RPMI8226 (cell line): ENCODE measurements at regions not wholly inside any gene's neighbourhood (a gene's known extent, or its start where the extent isn't known, plus 50 kb on each side); places are given as distances from the start of the nearest gene placed in this dataset.

Experiments used
- DNase-seq: peaks from one replicate; pipeline ENCODE4 v3.0.0-alpha.2; 2015

DNA sequence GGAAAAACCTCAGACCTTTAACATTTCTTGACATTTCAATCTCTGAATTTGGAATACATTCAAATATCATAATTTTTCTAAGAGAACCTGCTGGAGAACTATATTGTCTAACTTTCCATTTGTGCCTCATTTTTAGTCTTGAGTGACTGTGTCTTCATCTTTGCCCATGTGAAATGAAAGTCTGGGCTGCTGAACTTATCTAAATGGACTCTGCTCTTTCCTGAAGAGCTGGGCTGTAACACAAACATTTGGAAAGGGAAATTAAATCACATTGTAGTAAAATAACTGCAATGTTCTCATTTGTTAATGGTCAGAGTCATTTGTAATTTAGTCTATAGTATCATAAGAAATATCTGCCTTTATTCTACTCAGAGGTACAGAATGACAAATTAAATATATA, 373.1 kb downstream of the LRIG3 start:
- DNase-seq: no peak

DNA sequence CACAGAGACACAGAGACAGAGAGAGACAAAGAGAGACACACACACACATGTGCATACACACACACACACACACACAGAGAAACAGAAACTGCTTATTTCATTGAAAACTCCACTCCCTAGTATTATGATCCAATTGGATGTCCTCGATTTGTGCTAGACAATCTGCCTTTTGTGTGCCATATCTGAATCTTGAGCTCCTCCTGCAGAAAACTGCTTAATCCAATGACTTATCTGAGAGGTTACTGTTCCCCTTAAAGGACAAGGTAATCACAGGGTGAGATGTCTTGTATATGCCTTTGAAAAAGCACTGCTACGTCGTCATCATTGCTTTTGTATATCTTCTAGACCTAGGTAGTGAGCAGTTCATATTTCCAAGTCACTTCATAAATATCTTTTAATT, 371.5 kb downstream of the LRIG3 start:
- no peak for DNase-seq

DNA sequence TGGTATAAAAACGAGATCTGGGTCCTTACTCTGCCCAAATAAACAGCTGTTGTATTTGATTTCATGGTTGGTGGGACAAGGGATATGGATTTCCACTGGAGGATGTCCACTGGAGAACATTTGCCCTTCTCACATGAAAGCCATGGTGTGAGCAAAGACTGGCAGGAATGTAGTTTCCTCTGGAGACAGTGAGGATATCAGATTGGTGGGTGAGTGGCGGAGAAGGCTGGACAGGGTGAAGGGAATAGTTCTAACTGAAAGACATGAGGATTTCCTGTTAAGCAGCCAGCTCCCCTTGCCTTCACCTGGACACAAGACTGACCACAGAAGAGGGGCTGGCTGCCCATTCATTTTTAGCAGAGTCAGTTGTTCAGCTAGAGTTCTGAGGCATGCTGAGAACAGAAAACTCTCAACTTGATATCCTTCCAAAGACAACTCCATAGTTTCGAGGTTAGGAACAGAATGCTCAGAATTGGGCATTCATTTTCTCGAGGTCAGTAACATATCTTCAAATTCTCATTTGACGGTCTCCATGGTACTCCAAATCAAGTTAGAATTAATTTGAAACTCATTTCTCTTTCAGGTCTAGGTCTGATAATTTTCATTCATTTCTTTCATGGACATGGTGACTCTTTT, 365.7 kb downstream of the LRIG3 start:
- no peak for DNase-seq

DNA sequence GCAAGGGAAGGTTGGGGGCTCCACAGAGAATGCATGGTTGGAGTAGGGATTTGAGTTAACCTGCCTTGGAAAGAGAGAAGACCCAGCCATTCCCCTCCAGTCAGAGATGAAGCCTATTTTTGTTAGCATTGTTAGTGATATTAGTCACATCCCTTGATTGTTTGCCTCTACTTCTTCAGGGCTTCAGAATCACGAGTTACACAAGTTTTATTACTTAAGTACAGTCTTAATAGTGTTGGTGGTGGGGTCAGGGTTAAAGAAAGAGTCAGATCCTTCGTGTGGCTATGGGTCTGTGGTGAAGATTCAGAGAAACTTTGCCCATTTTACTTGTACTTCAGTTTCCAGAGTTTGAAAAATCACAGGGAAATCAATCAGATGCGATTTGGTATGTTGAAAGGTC, 363.1 kb downstream of the LRIG3 start:
- DNase-seq: no peak

DNA sequence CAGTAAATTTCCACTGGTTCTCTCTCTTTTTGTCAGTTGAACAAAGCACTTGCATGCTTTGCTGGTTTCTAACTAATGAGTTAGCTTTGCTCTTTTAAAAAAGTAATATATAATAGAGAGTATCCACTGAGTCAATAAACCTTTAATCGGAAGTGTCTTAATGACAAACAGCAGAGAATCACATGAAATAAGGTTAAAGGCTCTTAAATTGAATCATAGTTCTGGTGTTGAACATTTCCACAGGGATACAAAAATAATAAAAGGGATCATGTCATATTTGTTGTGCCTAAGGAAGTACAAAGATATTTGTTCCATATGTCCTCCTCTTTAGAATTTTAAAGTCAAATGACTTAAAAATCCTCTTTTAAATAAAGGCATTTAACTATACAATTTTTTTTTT, 362.6 kb downstream of the LRIG3 start:
- no peak for DNase-seq

DNA sequence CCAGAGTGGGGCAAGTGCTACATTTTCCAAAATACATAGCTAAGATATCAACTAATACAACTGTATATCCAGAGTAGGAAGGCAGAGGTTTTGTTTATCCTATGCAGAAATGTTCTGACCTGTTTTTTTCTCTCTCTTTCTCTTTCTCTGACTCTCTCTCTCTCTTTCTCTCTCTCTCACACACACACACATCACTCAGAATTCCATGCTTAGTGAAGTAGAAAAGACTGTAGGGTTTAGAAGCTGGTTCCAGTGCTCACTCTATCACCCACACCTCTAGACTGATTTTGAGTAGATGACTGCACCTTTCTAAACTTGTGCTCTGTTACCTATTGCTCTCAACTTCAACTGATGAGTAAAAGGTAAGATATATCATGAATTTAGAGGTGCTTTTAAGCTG, 356.7 kb downstream of the LRIG3 start:
- DNase-seq: no peak

DNA sequence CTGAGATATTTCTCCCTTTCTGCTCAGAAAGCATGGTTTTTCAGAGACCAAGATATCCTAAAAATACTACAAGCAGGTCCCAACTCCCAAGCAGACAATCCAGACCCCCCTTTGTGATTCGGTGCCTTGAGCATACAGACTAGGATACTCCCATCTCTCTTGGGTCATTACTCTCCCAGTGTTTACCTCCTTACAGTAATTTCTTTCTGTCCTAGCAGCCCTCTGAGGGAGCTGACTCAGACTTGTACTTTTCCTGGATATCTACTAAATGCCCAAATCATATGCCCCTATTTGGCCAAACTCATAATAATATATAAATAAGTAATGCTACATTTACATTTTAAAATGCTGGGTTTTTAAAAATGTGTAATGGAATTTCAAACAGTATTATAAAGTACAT, 355.6 kb downstream of the LRIG3 start:
- no peak for DNase-seq

DNA sequence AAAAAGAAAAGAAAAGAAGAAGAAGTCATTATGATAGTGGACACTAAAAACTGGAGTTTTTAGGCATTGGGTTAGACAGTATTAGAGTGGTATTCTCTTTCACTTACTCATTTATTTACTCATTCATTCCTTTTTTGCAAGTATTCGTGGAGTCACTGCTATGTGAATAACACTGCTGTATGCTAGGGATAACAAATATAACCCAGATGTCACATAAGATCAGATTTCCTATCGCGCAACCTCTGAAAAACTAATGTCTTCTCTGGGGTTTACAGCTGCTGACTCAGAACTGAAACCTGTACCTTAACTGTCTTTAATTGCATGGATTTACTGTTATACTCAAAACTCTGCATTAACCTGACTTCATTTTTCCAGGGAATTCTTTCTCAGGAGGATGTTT, 353.7 kb downstream of the LRIG3 start:
- no peak for DNase-seq

DNA sequence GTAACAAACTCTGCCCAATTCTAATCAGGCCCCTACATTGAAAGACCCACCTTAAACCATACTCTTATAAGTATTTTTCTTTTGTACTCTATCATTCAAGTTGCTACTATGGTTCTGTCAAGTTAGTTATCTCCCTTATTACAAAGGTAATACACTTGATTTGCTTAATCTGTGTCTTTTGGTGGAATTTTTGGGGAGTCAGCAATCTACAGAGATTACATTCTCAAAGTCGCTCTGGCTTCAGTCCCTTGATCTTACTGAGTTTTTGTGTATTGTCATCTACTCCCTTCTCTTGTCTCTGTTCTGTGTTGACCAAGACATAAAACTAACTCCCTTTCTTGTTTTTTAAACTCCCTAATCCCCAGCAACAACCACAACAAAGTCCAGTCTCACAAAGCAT, 353.1 kb downstream of the LRIG3 start:
- no peak for DNase-seq

DNA sequence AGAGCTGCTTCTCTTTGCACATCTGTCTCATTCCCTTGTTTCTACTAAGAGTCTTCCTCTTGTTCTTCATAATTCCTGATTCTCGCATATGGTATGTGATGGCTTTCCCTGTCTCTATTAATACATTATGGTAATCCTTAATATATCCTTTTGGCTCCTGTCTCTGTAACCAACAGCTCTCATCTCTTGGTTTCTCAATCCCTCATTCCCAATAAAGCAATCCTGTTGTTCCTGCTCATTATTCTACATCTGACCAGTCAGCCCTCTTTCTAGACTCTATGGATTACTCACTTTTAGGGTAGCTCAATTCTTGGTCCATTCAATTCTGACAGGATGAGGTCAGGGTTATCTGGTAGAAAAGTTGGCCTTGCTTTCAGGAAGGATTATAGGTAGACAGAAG, 349.9 kb downstream of the LRIG3 start:
- DNase-seq: no peak

DNA sequence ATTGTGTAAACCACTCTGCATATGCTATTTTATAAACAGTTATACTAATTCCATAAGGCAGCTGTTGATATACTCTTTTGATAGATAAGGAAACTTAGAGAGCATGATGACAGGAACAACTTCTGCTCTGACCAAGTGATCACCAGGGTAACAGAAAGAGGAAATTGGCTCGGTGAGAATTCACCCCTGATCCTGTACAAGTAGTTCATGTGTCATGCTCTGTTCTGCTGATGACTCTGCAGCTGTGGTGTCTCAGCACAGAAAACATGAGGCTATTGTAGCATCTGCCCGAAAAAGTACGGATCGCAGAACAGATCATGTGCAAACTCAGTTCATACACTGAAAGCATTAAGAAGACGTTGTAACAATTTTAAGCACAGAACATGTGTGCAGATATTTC, 345.0 kb downstream of the LRIG3 start:
- DNase-seq: no peak

DNA sequence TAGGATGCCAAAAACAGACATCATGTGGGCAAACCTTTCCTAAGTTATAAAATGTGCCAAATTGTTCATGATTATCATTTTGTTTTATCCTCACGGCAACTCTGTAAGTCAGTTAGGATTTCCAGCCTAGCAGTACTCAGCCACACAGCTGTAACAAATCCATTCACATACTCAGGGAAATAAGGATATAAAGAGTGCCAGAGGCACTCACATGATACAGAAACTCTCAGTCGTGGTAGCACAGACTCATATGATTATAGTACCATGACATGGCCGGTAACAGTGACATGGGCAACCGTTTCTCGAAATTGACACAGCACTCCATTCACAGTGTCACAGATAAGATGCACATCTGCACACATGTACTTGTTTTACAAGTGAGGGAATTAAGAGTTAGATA, 344.2 kb downstream of the LRIG3 start:
- DNase-seq: no peak

DNA sequence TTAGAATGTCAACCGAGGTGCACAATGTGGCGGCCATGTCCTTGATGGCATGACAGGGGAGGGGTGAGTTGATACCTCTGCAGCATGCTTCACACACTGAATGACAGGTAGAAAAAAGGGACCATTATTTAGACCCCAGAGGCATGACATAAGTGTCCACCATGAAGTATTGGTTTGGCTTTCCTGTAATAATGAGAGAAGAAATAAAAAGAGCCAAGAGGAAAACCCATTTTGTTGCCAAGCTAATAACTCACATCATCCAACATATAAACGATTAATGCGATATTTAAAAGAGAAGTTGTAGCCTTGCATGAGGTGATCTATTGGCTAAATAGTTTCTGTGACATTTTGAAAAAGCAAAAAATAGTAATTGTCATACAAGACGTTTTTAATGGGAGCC, 343.4 kb downstream of the LRIG3 start:
- DNase-seq: no peak

DNA sequence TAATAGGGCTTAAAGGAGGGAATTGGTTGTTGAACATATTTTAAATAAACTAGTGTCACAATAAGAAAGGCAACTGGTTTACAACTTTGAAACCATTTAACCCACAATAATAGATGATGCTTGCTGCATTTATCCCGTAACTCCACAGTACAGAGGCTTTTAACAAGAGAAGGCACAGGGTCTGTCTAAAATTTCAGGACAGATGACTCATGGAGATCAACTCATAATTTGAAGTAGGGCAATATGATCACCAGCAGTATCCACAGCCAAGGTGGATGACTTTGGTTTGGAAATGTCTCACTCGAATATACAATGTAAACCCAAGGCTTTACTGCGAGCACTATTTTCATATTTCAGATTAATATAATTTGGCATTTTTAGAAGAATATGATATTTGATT, 340.2 kb downstream of the LRIG3 start:
- no peak for DNase-seq

DNA sequence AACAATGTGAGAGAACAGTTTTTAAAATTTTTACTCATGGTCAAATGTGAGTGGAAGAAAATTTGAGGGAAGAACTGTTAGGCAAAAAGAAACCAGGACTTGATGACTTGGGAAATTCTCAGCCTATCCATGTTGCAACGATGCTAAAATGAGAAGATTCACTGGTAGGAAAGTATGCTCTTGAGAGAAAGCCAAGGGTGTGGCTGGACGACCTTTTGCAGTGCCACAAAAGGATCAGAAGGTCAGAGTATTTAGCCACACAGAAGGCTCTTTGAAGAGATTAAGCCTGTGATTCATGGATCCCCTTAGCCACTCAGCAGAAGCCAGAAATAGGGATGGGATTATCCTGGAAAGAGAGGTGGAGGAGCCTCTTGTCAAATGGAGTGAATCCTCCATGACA, 336.8 kb downstream of the LRIG3 start:
- DNase-seq: no peak

DNA sequence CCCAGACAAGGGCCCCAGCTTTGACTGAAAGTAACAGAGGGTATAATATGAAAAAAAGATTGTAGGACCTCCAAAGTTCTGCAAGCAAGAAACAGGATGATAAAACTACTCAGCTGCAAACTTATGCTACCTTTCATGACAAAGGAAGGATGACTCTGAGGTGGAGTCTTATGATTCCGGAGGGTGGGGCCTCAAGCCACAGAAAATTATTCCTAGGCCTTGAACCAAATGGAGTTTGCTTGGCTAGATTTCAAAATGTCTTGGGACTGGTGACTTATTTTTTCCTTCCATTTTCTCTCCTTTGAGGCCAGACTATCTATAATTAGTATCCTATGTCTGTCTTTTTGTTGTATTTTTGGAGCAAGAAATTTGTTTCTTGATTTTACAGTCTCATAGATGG, 336.4 kb downstream of the LRIG3 start:
- DNase-seq: no peak

DNA sequence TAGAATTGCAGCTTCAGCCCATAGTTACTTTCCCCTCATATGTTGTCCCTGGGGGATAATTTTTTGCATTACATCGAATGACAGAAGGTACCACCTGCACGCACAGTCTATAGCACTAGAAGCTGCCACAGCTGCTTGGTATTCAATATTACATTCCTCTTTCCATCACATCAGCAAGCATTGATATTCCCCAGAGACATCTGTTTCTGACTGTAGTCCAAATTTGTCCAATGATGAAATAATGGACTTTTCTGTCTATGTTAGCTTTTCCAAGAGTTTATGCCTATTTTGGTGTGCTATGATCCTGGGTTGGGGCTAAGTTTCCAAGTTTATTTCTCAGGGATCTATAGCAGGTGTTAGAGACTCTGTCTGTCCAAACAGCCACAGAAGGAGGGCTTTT, 335.4 kb downstream of the LRIG3 start:
- no peak for DNase-seq

DNA sequence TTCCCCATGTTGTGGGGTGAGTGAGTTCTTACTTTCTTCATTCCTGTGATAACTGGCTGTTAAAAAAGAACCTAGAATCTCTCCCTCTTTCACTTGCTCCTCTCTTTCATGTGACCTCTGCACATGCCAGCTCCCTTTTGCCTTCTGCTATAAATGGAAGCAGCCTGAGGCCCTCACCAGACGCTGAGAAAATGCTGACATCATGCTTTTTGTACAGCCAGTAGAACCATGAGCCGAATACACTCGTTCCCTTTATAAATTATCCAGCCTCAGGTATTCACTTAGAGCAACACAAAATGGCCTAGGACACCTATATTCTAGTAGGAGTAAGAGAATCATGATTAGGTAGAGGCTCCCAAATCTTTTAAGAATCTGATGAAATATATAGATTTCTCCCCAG, 333.5 kb downstream of the LRIG3 start:
- no peak for DNase-seq

DNA sequence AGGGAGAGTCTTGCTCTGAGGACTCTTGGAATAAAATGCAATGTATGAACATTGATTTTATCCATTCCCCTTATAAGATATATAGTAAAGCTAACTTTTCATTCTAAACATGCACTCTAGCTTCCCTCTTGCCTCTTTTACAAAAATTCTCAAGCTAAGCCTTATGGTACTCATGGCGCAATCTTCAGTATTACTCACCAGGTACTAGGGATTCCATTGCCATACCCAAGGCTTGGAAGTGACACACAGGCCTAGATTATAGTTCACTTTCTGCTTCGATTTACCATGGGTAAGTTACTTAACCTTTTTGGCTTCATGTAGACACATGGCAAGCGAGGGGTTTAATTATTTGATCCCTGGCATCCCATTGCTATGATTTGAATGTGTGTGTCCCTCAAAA, 331.5 kb downstream of the LRIG3 start:
- no peak for DNase-seq

DNA sequence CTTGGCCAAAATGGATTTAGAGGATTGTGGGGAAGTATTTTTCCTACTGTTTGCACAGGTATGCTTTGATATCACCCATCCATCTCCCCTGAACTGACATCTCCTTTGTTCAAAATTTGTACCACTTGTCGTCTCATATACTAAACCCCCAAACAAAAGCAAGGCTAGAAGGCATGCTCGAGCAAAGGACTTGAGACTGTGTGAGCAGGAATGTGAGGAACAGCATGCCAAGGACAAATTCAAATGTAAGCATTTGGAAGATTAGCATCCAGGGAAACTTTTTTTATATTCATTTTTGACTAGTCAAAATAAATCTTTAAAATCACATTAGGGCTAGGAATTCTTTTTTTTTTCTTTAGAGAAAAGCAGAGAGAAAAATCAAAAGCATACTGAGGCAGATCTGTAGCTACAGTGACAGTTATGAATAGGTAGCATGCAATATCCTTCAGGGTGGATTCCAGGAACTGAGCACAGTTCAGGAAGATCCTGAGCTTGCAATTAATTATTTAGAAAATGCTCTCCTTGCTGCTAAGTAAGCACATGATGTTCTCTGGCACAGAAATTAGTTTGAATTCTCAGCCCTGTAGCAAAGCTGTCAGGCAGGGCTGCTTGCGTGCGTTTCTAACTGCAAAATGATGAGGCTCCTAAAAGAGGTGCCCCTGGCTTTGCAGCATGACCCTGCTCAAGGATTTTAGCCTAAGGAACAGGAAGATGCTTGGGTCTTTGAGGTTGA, 327.7 kb downstream of the LRIG3 start:
- DNase-seq: no peak

DNA sequence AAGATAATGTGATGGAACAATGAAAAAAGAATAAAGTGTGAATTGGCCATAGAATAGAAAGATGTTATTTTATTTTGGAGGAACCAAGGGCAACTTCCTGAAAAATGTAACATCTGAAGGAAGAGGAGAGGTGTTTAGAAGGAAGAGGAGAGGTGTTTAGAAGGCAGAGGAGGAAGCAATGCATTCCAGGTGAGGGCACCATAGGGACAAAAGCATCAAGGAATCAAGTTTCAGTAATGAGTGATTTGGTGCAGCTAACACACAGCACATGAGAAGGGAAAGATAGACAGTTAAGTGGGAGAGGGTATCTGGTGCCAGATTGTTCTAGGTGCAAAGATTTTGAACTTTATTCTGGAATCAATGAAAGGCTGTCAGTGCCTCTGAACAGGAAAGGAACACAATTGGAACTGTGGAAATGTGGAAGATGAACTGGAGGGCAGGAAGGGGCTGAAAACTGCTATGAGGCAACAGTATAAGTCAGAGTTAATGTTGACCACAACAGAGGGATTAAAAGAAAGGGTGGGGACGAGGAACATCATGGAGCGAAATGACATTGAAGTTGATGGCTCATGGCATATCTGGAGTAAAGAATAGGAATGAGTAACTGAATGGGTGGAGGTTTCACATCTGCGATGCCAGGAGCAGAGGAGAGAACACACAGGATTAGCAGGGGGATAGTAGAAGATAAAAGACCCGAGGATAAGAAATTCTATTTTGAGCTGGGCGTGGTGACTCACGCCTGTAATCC, 326.6 kb downstream of the LRIG3 start:
- no peak for DNase-seq

DNA sequence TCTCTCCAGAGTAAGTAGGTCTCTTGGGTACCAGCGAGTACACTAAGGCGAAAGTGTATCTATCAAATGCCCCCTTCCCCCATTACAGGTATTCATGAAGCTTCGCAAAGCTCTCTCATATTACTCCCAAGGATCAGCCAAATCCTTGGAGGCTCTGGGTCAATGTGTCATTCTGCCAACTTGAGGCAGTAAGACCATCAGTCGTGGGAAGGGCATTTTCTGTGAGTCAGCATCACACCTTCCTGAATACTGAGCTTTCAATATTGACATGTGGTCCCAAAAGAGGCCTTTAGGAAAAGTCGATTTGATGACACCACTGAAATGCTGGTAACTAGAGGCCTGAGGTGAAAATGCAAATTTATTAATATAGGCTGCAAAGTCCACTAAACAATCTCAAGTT, 323.9 kb downstream of the LRIG3 start:
- no peak for DNase-seq

DNA sequence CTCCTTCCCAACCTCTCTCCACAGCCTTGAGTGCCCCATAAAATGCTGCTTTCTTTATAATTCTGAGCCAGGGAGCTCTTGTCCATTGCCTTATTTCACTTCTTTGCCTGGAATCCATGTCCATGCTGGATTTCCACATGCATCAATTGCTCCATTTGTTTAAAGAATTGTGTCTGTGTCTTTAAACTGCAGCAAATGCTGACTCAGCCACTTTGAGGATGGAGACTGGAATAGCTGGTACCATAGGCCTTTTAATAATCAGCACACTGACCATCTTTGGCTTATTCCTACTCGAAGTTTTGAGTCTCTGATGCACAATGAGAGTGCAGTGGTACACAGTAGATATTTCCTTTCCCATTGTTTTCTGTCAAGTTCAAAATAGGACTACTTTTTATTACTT, 318.8 kb downstream of the LRIG3 start:
- DNase-seq: no peak

DNA sequence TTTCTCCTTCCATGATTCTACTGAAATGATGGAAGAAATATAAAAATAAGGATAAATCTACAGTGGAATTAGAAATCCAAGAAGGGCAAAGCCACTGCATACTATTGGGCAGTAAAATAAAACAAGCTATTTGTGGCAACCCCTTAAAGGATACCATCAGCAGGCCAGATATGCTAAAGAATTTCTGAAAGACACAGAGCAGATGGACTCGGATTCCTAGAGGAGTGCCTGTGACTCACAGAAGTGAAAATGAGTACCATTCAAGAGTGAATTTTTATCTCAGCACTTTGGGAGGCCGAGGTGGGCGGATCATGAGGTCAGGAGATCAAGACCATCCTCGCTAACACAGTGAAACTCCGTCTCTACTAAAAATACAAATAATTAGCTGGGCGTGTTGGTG, 318.1 kb downstream of the LRIG3 start:
- no peak for DNase-seq

DNA sequence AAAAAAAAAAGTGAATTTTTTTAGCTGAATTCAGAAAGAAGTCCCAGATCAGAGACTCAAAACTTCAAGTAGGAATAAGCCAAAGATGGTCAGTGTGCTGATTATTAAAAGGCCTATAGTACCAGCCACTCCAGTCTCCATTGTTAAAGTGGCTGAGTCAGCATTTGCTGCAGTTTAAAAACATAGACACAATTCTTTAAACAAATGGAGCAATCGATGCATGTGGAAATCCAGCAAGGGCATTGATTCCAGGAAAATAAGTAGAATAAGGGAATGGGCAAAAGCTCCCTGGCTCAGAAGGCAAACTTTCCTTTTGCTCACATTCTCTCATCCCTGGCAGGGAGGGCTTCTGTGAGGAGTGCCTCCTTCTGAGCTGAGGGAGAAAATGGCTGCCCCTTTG, 317.6 kb downstream of the LRIG3 start:
- no peak for DNase-seq
